ENCODE measurements at regions not wholly inside any gene's neighbourhood (a gene's known extent, or its start where the extent isn't known, plus 50 kb on each side); places are given as distances from the start of the nearest gene placed in this dataset.

GRCh38 chr9:115507148-115507547, 389.2 kb upstream of the TNC start:
- no peak overlapping the region for H3K9ac ChIP-seq (ENCODE audit: low read depth in 1 of 2, low read length in 2 of 2)
- H3K27ac ChIP-seq (ENCODE audit: low read depth in 1 of 2, low read length in 2 of 2): no peak overlapping the region
- H3K9me3 ChIP-seq (ENCODE audit: control insufficient read depth in 4 of 4, low read length in 3 of 4): no peaks in the 10 kb centered on the region
- H3K4me1 ChIP-seq (ENCODE audit: control insufficient read depth in 4 of 4, insufficient read depth in 4 of 4, low read length in 3 of 4): no peaks in the 10 kb centered on the region
- H3K4me3 ChIP-seq (ENCODE audit: low read depth in 1 of 3, low read length in 3 of 3): no peak overlapping the region
- TF ChIP-seq MAX (IDR thresholded peaks at IDR 0.05): no peak
- no peak for TF ChIP-seq REST (IDR thresholded peaks at IDR 0.05)
- no peak for TF ChIP-seq JUND (IDR thresholded peaks at IDR 0.05)
- no peak for TF ChIP-seq SP1 (IDR thresholded peaks at IDR 0.05)
- TF ChIP-seq RXRA (IDR thresholded peaks at IDR 0.05): no peak
- TF ChIP-seq YY1 (IDR thresholded peaks at IDR 0.05): no peak
- DNase-seq (ENCODE audit: low spot score): no peak
- H3K27me3 ChIP-seq (ENCODE audit: control insufficient read depth in 4 of 4, insufficient read depth in 4 of 4, low read length in 3 of 4): peaks cover 0 to 2% (median 0%) of the 10 kb centered on the region in 4 donors
- H3K36me3 ChIP-seq (ENCODE audit: control insufficient read depth in 4 of 4, insufficient read depth in 3 of 4, low read depth in 1 of 4, low read length in 3 of 4): no peaks in the 10 kb centered on the region

- H3K9ac ChIP-seq (ENCODE audit: low read depth in 1 of 2, low read length in 2 of 2): no peak overlapping the region
- no peaks in the 10 kb centered on the region for H3K4me1 ChIP-seq (ENCODE audit: control insufficient read depth in 4 of 4, insufficient read depth in 4 of 4, low read length in 3 of 4)
- TF ChIP-seq JUND (IDR thresholded peaks at IDR 0.05) (no peak), RXRA (IDR thresholded peaks at IDR 0.05) (no peak), RAD21 (IDR thresholded peaks at IDR 0.05) (no peak), SP1 (IDR thresholded peaks at IDR 0.05) (no peak), ATF3 (IDR thresholded peaks at IDR 0.05) (no peak), ZBTB33 (IDR thresholded peaks at IDR 0.05) (no peak), HNF4A (conservative IDR thresholded peaks at IDR 0.05) (no peak), FOXA1 (IDR thresholded peaks at IDR 0.05) (no peak), EGR1 (IDR thresholded peaks at IDR 0.05; ENCODE audit: low read depth in 2 of 2) (no peak), MAX (IDR thresholded peaks at IDR 0.05) (no peak), YY1 (IDR thresholded peaks at IDR 0.05) (no peak)
- no peaks in the 10 kb centered on the region for H3K36me3 ChIP-seq (ENCODE audit: control insufficient read depth in 4 of 4, insufficient read depth in 3 of 4, low read depth in 1 of 4, low read length in 3 of 4)
- H3K27ac ChIP-seq (ENCODE audit: low read depth in 1 of 2, low read length in 2 of 2): no peak overlapping the region
- H3K27me3 ChIP-seq (ENCODE audit: control insufficient read depth in 4 of 4, insufficient read depth in 4 of 4, low read length in 3 of 4): no peaks in the 10 kb centered on the region
- WGBS: 84% methylated on average over 3 of the region's 3 CpGs
- no peaks in the 10 kb centered on the region for H3K9me3 ChIP-seq (ENCODE audit: control insufficient read depth in 4 of 4, low read length in 3 of 4)
- DNase-seq (ENCODE audit: low spot score): no peak
- no peak overlapping the region for H3K4me3 ChIP-seq (ENCODE audit: low read depth in 1 of 3, low read length in 3 of 3)
These were observed 395.2 kb upstream of the TNC start for GRCh38 chr9:115513148-115513547.

GRCh38 chr9:115514454-115514853, 396.5 kb upstream of the TNC start:
- Histone ChIP-seq H3K27me3 (ENCODE audit: control insufficient read depth in 4 of 4, insufficient read depth in 4 of 4, low read length in 3 of 4) (no peaks in the 10 kb centered on the region), H3K9me3 (ENCODE audit: control insufficient read depth in 4 of 4, low read length in 3 of 4) (no peaks in the 10 kb centered on the region), H3K4me3 (ENCODE audit: low read depth in 1 of 3, low read length in 3 of 3) (no peak overlapping the region), H3K27ac (ENCODE audit: low read depth in 1 of 2, low read length in 2 of 2) (no peak overlapping the region), H3K9ac (ENCODE audit: low read depth in 1 of 2, low read length in 2 of 2) (no peak overlapping the region), H3K36me3 (ENCODE audit: control insufficient read depth in 4 of 4, insufficient read depth in 3 of 4, low read depth in 1 of 4, low read length in 3 of 4) (no peaks in the 10 kb centered on the region), H3K4me1 (ENCODE audit: control insufficient read depth in 4 of 4, insufficient read depth in 4 of 4, low read length in 3 of 4) (no peaks in the 10 kb centered on the region)
- TF ChIP-seq SP1 (IDR thresholded peaks at IDR 0.05) (no peak), NR2F2 (IDR thresholded peaks at IDR 0.05) (no peak), GABPA (IDR thresholded peaks at IDR 0.05 in 1 of 2, conservative IDR thresholded peaks at IDR 0.05 in 1 of 2) (no peak), JUND (IDR thresholded peaks at IDR 0.05) (no peak), MAX (IDR thresholded peaks at IDR 0.05) (no peak), FOXA2 (IDR thresholded peaks at IDR 0.05) (no peak), CTCF (IDR thresholded peaks at IDR 0.05; ENCODE audit: low read depth, low read length, missing input control) (no peak), TAF1 (conservative IDR thresholded peaks at IDR 0.05) (no peak), YY1 (IDR thresholded peaks at IDR 0.05) (no peak), HNF4A (conservative IDR thresholded peaks at IDR 0.05) (no peak), FOXA1 (IDR thresholded peaks at IDR 0.05) (no peak), ATF3 (IDR thresholded peaks at IDR 0.05) (no peak), EGR1 (IDR thresholded peaks at IDR 0.05; ENCODE audit: low read depth in 2 of 2) (no peak)
- DNase-seq (ENCODE audit: low spot score): no peak

Measured in liver (tissue), 8 donors.